Mesendoderm (in vitro differentiated cells): ENCODE measurements at regions not wholly inside any gene's neighbourhood (a gene's known extent, or its start where the extent isn't known, plus 50 kb on each side); places are given as distances from the start of the nearest gene placed in this dataset.

Source experiments
- DNase-seq: peaks from one replicate; pipeline ENCODE4 v3.0.0; 2013
- H2AK5ac ChIP-seq: 2 replicates; pipeline ENCODE4 v1.6.1; 2013; ENCODE audit warnings: low read length, inconsistent platforms
- H2BK120ac ChIP-seq: 2 replicates; pipeline ENCODE4 v1.6.1; 2013; ENCODE audit warnings: low read depth, mild to moderate bottlenecking, low read length, moderate library complexity, mixed read lengths
- H2BK15ac ChIP-seq: replicated peaks from 2 replicates; pipeline ENCODE4 v1.6.1; 2013; ENCODE audit warnings: low read depth, mild to moderate bottlenecking, moderate library complexity
- H2BK5ac ChIP-seq: 2 replicates; pipeline ENCODE4 v1.6.1; 2013; ENCODE audit warnings: low read length, inconsistent platforms
- H3K18ac ChIP-seq: 2 replicates; pipeline ENCODE4 v1.6.1; 2013; ENCODE audit warnings: mild to moderate bottlenecking, low read length, mixed read lengths
- H3K23ac ChIP-seq: one replicate; pipeline ENCODE4 v1.6.1; 2013; ENCODE audit warnings: low read length
- H3K27ac ChIP-seq: 2 replicates; pipeline ENCODE4 v1.5.1; 2013; ENCODE audit warnings: low read depth, mild to moderate bottlenecking, inconsistent platforms, low read length, moderate library complexity
- H3K27me3 ChIP-seq: 2 replicates; pipeline ENCODE4 v1.6.1; 2013; ENCODE audit warnings: low read length, control low read depth, mild to moderate bottlenecking, inconsistent platforms; ENCODE audit not compliant: insufficient read depth, poor library complexity
- H3K36me3 ChIP-seq: 2 replicates; pipeline ENCODE4 v1.6.1; 2013; ENCODE audit warnings: low read length, inconsistent platforms; ENCODE audit not compliant: control insufficient read depth, insufficient read depth
- H3K4ac ChIP-seq: one replicate; pipeline ENCODE4 v1.6.1; 2013; ENCODE audit warnings: low read depth, mild to moderate bottlenecking, low read length, moderate library complexity
- H3K4me1 ChIP-seq: 2 replicates; pipeline ENCODE4 v1.6.1; 2013; ENCODE audit warnings: low read depth, low read length, inconsistent platforms; ENCODE audit not compliant: control insufficient read depth
- H3K4me2 ChIP-seq: 2 replicates; pipeline ENCODE4 v1.6.1; 2013; ENCODE audit warnings: low read length
- H3K4me3 ChIP-seq: 2 replicates; pipeline ENCODE4 v1.5.1; 2013; ENCODE audit warnings: mild to moderate bottlenecking, low read length
- H3K56ac ChIP-seq: one replicate; pipeline ENCODE4 v1.6.1; 2013; ENCODE audit warnings: low read length
- H3K79me1 ChIP-seq: 2 replicates; pipeline ENCODE4 v1.6.1; 2013; ENCODE audit warnings: low read length, inconsistent platforms
- H3K79me2 ChIP-seq: 2 replicates; pipeline ENCODE4 v1.6.1; 2013; ENCODE audit warnings: mild to moderate bottlenecking, low read length; ENCODE audit not compliant: control insufficient read depth, insufficient read depth
- H3K9ac ChIP-seq: 2 replicates; pipeline ENCODE4 v1.6.1; 2013; ENCODE audit warnings: low read length, inconsistent platforms
- H4K5ac ChIP-seq: one replicate; pipeline ENCODE4 v1.6.1; 2013; ENCODE audit warnings: low read length
- H4K8ac ChIP-seq: one replicate; pipeline ENCODE4 v1.6.1; 2013; ENCODE audit warnings: low read depth, mild to moderate bottlenecking, control low read depth, low read length, moderate library complexity
- WGBS: extraction: QIAGEN DNeasy Blood & Tissue Kit; methylation state at CpG from one replicate; pipeline ENCODE4 v1.1.7; 2013; ENCODE audit warnings: low lambda C conversion rate, missing lambda C conversion rate; ENCODE audit not compliant: insufficient coverage; ENCODE audit errors: extremely low coverage; 5-methylcytosine and 5-hydroxymethylcytosine counted together

- Histone ChIP-seq H4K5ac (no peak overlapping the region), H3K9ac (no peak overlapping the region), H3K79me2 (no peaks in the 10 kb centered on the region), H4K8ac (no peak overlapping the region), H3K56ac (no peak overlapping the region), H3K27me3 (no peaks in the 10 kb centered on the region), H3K36me3 (no peaks in the 10 kb centered on the region), H3K4me3 (no peak overlapping the region), H3K18ac (no peak overlapping the region), H3K27ac (no peak overlapping the region), H3K4me2 (no peak overlapping the region), H3K23ac (no peak overlapping the region), H3K4me1 (peaks cover 10% of the 10 kb centered on the region), H2BK5ac (no peak overlapping the region), H3K79me1 (no peaks in the 10 kb centered on the region), H2BK15ac (no peak overlapping the region), H2AK5ac (no peak overlapping the region), H2BK120ac (no peak overlapping the region), H3K4ac (no peak overlapping the region)
- WGBS = no CpG with 5 or more reads among the region's 15 CpGs
- no peak for DNase-seq
These were observed 154.1 kb downstream of the ZNF664 start for GRCh38 chr12:124126950-124127655.

GRCh38 chr12:124129132-124129531 is 156.1 kb downstream of the ZNF664 start:
- H4K8ac ChIP-seq = no peak overlapping the region
- no peak overlapping the region for H3K4me2 ChIP-seq
- H4K5ac ChIP-seq = no peak overlapping the region
- H3K27me3 ChIP-seq = no peaks in the 10 kb centered on the region
- no peak overlapping the region for H3K4me3 ChIP-seq
- H2BK5ac ChIP-seq = no peak overlapping the region
- WGBS = no CpG with 5 or more reads among the region's 9 CpGs
- no peak overlapping the region for H3K23ac ChIP-seq
- no peak overlapping the region for H3K27ac ChIP-seq
- no peak overlapping the region for H2AK5ac ChIP-seq
- H3K4ac ChIP-seq = no peak overlapping the region
- peak overlapping the region; percentile 13 for H2BK15ac ChIP-seq
- H3K79me1 ChIP-seq = no peaks in the 10 kb centered on the region
- H3K36me3 ChIP-seq = no peaks in the 10 kb centered on the region
- H3K79me2 ChIP-seq = no peaks in the 10 kb centered on the region
- no peak for DNase-seq
- H2BK120ac ChIP-seq = no peak overlapping the region
- H3K56ac ChIP-seq = no peak overlapping the region
- H3K9ac ChIP-seq = no peak overlapping the region
- peaks cover 6% of the 10 kb centered on the region for H3K4me1 ChIP-seq
- no peak overlapping the region for H3K18ac ChIP-seq

DNA sequence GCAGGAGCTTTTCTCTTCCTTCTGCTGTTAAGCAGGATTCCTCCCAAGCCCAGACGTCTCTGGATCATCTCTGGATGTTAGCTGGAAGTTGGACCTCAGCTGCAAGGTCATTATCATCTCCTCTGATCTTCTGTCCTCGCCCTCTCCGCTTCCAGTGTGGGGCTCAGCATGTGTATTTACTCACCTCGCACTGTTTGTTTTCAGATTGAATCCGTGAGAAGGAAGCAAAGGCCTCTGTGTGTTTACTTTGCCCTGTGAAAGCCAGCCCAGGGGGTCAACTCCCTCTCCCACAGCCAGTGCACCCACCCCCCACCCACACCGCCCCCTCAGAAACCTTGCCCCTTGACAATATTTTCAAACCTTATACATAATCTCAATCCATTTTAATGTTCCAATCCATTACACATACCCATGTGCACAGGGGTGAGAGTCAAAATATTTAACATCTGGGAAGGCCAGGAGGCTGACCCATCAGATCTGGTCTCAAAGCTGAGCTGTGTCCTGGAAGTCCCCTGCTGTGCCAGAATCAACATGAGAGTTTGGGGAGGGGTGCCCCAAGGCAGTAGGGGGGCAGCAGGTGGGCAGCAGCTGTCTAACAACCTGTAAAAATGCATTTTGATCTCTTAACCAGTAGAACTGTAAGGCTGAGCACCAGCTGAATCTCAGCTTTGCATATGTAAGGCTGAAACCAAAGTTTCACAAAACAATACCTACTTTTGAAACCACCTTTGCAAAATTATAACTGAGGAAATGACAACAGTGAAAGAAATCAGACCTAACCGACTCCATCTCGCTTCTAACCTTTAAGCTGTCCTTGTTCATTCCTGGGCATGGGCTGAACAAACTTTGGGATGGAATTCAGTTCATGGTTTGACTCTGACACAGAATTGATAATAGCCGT is 157.9 kb downstream of the ZNF664 start:
- peak overlapping the region; percentile 4 for H2BK15ac ChIP-seq
- no peak overlapping the region for H3K4me3 ChIP-seq
- no peak overlapping the region for H4K5ac ChIP-seq
- peak overlapping the region; percentile 49 for H3K56ac ChIP-seq
- H3K4ac ChIP-seq = no peak overlapping the region
- peak overlapping the region; percentile 43 for H3K18ac ChIP-seq
- no peak overlapping the region for H2AK5ac ChIP-seq
- peak; percentile 74 for DNase-seq
- no peak overlapping the region for H4K8ac ChIP-seq
- H2BK5ac ChIP-seq = no peak overlapping the region
- H3K9ac ChIP-seq = no peak overlapping the region
- no peak overlapping the region for H2BK120ac ChIP-seq
- no peaks in the 10 kb centered on the region for H3K36me3 ChIP-seq
- no peaks in the 10 kb centered on the region for H3K27me3 ChIP-seq
- H3K79me2 ChIP-seq = no peaks in the 10 kb centered on the region
- H3K4me1 ChIP-seq = peaks cover 6% of the 10 kb centered on the region
- peak overlapping the region; percentile 86 for H3K27ac ChIP-seq
- H3K23ac ChIP-seq = no peak overlapping the region
- H3K4me2 ChIP-seq = no peak overlapping the region
- H3K79me1 ChIP-seq = no peaks in the 10 kb centered on the region
- no CpG with 5 or more reads among the region's 9 CpGs for WGBS

DNA sequence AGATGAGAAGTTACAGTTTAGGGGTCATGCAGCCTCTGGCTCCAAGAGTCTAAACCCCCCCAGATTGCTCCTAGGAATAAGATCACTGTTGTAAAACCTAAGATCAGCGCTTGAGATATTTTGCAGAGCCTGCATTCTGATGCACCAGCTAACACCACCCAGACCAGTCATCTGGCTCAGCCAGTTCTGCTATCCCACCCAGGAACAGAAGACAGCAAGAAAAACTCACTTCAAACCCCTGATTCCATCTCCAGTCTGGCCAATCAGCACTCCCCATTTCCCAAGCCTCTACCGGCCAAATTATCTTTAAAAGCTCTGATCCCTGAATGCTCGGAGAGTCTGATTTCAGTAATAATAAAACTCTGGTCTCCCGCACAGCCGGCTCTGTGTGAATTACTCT is 158.6 kb downstream of the ZNF664 start:
- Histone ChIP-seq H3K56ac (peak overlapping the region; percentile 67), H2AK5ac (no peak overlapping the region), H3K79me1 (no peaks in the 10 kb centered on the region), H3K4ac (no peak overlapping the region), H2BK120ac (no peak overlapping the region), H3K27ac (peak overlapping the region; percentile 47), H4K8ac (no peak overlapping the region), H3K9ac (no peak overlapping the region), H3K4me2 (no peak overlapping the region), H3K36me3 (no peaks in the 10 kb centered on the region), H3K18ac (peak overlapping the region; percentile 57), H3K4me3 (no peak overlapping the region), H2BK5ac (no peak overlapping the region), H3K79me2 (no peaks in the 10 kb centered on the region), H2BK15ac (no peak overlapping the region), H3K27me3 (no peaks in the 10 kb centered on the region), H3K23ac (no peak overlapping the region), H4K5ac (no peak overlapping the region), H3K4me1 (peaks cover 6% of the 10 kb centered on the region)
- peak; percentile 34 for DNase-seq
- no CpG with 5 or more reads among the region's 5 CpGs for WGBS

GRCh38 chr12:124132530-124132929 is 159.5 kb downstream of the ZNF664 start:
- Histone ChIP-seq H3K27ac (no peak overlapping the region), H3K23ac (no peak overlapping the region), H3K27me3 (no peaks in the 10 kb centered on the region), H4K5ac (no peak overlapping the region), H2AK5ac (peak overlapping the region; percentile 65), H2BK15ac (no peak overlapping the region), H3K36me3 (no peaks in the 10 kb centered on the region), H3K9ac (no peak overlapping the region), H4K8ac (no peak overlapping the region), H3K4me2 (no peak overlapping the region), H3K79me1 (no peaks in the 10 kb centered on the region), H3K79me2 (no peaks in the 10 kb centered on the region), H3K56ac (peak overlapping the region; percentile 70), H3K4ac (no peak overlapping the region), H3K4me3 (no peak overlapping the region), H3K18ac (no peak overlapping the region), H3K4me1 (peaks cover 6% of the 10 kb centered on the region), H2BK5ac (peak overlapping the region; percentile 35), H2BK120ac (no peak overlapping the region)
- no peak for DNase-seq
- WGBS = no CpG with 5 or more reads among the region's 2 CpGs
